ENCODE measurements at regions not wholly inside any gene's neighbourhood (a gene's known extent, or its start where the extent isn't known, plus 50 kb on each side); places are given as distances from the start of the nearest gene placed in this dataset.
"Not testable (repeated sequence)": the region's sequence is repeated elsewhere in the genome, so short reads cannot be mapped to it uniquely, and the experiment has no call there.

DNA sequence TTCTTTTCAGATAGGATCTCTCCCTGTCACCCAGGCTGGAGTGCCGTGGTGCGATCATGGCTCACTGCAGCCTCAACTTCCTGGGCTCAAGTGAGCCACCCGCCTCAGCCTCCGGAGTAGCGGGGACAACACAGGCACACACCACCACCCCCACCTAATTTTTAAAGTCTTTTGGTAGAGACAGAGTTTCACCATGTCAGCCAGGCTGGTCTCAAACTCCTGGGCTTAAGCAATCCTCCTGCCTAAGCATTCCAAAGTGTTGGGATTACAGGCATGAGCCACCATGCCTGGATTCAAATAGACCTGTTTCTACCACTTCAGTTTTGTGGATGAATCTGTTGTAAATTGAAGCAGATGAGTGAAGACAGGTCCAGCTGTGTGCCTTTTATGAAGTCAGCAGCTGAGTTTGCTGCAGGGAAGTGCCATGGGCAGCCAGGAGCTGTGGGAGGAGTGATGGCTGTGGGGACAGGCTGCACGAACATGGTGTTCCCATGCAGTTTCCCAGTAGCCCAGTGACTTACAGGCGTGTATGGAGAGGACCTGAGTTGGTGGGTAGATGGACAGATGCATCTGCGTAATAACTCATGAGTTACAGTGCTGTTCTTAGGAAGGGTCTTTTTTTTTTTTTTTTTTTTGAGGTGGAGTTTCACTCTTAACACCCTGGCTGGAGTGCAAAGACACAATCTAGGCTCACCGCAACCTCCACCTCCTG is 4476.4 kb upstream of the OR11H1 start:
- H3K27me3 Mint-ChIP-seq (ENCODE audit: low read depth in 3 of 3); H2AFZ ChIP-seq (ENCODE audit: insufficient read depth, low read depth, low read length, poor library complexity, severe bottlenecking); H3K27ac ChIP-seq (ENCODE audit: low read depth in 1 of 2, low read length in 2 of 2); H4K20me1 ChIP-seq (ENCODE audit: insufficient read depth, low read length); H3K4me1 ChIP-seq (ENCODE audit: control insufficient read depth in 1 of 2, insufficient read depth in 2 of 2, low read length in 2 of 2); H3K36me3 Mint-ChIP-seq; H3K36me3 ChIP-seq (replicated peaks in 1 of 2; ENCODE audit: control insufficient read depth in 1 of 2, insufficient read depth in 2 of 2, low read length in 2 of 2); H3K4me3 Mint-ChIP-seq; H3K9ac ChIP-seq (ENCODE audit: insufficient read depth, low read length, poor library complexity, severe bottlenecking); H3K4me3 ChIP-seq (replicated peaks in 1 of 3; ENCODE audit: low read depth in 2 of 3, low read length in 3 of 3); H3K4me1 Mint-ChIP-seq; H3K27ac Mint-ChIP-seq; H3K27me3 ChIP-seq (ENCODE audit: control insufficient read depth in 2 of 2, insufficient read depth in 2 of 2, low read length in 2 of 2); intact Hi-C loops (cut with micrococcal nuclease); DNase-seq; H3K4me2 ChIP-seq (replicated peaks; ENCODE audit: extremely low read depth, low read length, poor library complexity, severe bottlenecking); H3K79me2 ChIP-seq (ENCODE audit: insufficient read depth, low read length): not testable (repeated sequence)
- 43% methylated on average over 2 of the region's 9 CpGs for WGBS (ENCODE audit: insufficient coverage)
- peaks cover 57 to 61% of the 10 kb centered on the region in 2 donors for H3K9me3 ChIP-seq (replicated peaks in 1 of 2; ENCODE audit: control insufficient read depth in 1 of 2, insufficient read depth in 1 of 2, low read length in 2 of 2)
- peaks cover 29 to 59% (median 55%) of the 10 kb centered on the region in 7 donors for H3K9me3 Mint-ChIP-seq

DNA sequence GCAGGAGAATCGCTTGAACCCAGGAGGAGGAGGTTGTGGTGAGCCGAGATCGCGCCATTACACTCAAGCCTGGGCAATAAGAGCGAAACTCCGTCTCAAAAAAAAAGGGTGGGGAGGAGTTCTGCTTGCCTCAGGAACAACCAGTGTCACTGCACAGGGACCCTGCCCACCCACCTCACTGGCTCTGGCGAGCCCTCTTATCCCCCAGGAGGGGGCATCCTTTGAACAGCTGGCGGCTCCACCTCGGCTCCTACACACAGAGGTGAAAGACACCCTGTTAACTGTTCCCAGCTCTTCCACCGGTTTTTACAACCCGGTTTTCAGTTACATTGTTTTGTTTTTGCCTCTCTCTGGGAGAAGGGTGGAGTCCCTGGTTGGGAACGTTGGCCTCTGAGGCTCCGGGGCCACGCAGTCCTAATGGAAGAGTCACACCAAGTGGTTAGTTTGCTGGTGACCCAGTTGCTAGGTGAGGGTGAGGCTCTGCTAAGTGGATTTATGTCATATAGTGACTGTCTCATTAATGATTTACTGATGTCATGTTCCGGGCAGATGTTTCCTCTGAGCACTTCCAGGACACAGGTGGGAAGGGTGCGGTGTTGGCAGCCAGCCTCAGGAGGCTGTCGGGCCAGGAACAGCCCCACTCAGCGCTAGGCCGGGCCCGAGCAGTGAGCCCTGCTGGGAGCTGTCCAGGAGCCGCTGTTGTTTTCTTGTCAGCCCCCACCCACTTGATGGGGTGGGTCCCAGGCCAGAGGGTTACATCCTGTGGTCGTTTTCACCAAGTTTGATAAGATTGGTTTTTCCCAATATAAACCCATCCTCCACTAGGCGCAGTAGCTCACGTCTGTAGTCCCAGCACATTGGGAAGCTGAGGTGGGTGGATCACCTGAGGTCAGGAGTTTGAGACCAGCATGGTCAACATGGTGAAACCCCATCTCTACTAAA is 4474.3 kb upstream of the OR11H1 start:
- H3K36me3 ChIP-seq (replicated peaks in 1 of 2; ENCODE audit: control insufficient read depth in 1 of 2, insufficient read depth in 2 of 2, low read length in 2 of 2); H3K79me2 ChIP-seq (ENCODE audit: insufficient read depth, low read length); H3K27me3 ChIP-seq (ENCODE audit: control insufficient read depth in 2 of 2, insufficient read depth in 2 of 2, low read length in 2 of 2); H3K4me3 ChIP-seq (replicated peaks in 1 of 3; ENCODE audit: low read depth in 2 of 3, low read length in 3 of 3); H3K27ac Mint-ChIP-seq; H3K27ac ChIP-seq (ENCODE audit: low read depth in 1 of 2, low read length in 2 of 2); H3K4me1 ChIP-seq (ENCODE audit: control insufficient read depth in 1 of 2, insufficient read depth in 2 of 2, low read length in 2 of 2); H2AFZ ChIP-seq (ENCODE audit: insufficient read depth, low read depth, low read length, poor library complexity, severe bottlenecking); H4K20me1 ChIP-seq (ENCODE audit: insufficient read depth, low read length); DNase-seq; H3K4me1 Mint-ChIP-seq; H3K4me2 ChIP-seq (replicated peaks; ENCODE audit: extremely low read depth, low read length, poor library complexity, severe bottlenecking); intact Hi-C loops (cut with micrococcal nuclease); H3K9ac ChIP-seq (ENCODE audit: insufficient read depth, low read length, poor library complexity, severe bottlenecking); H3K36me3 Mint-ChIP-seq; H3K27me3 Mint-ChIP-seq (ENCODE audit: low read depth in 3 of 3); H3K4me3 Mint-ChIP-seq: not testable (repeated sequence)
- peaks cover 75 to 77% of the 10 kb centered on the region in 2 donors for H3K9me3 ChIP-seq (replicated peaks in 1 of 2; ENCODE audit: control insufficient read depth in 1 of 2, insufficient read depth in 1 of 2, low read length in 2 of 2)
- peaks cover 37 to 69% (median 66%) of the 10 kb centered on the region in 7 donors for H3K9me3 Mint-ChIP-seq
- WGBS (ENCODE audit: insufficient coverage): 73% methylated on average over 17 of the region's 24 CpGs

DNA sequence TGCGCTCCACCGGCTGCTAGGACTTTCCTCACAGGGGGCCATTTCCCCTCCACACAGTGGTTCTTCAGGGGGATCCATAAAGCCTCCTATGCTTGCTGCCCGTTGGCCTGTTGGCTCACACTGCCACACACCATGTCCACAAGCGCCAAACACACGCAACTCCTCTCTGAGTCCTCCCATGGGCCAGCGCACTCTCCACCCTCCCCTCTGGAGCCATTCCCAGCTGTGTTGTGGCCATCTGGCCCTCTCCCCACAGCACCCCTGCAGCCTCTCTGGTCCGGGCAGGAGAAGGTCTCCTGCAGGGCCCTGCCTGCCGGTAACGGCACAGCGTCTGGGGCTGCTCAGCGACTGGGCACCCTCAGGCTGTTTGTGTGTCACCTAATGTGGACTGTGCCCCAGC is 4473.3 kb upstream of the OR11H1 start:
- H3K9ac ChIP-seq (ENCODE audit: insufficient read depth, low read length, poor library complexity, severe bottlenecking); H3K36me3 Mint-ChIP-seq; H4K20me1 ChIP-seq (ENCODE audit: insufficient read depth, low read length); H3K27ac Mint-ChIP-seq; H3K27ac ChIP-seq (ENCODE audit: low read depth in 1 of 2, low read length in 2 of 2); H3K4me1 Mint-ChIP-seq; H3K4me2 ChIP-seq (replicated peaks; ENCODE audit: extremely low read depth, low read length, poor library complexity, severe bottlenecking); H3K4me1 ChIP-seq (ENCODE audit: control insufficient read depth in 1 of 2, insufficient read depth in 2 of 2, low read length in 2 of 2); H3K4me3 Mint-ChIP-seq; H2AFZ ChIP-seq (ENCODE audit: insufficient read depth, low read depth, low read length, poor library complexity, severe bottlenecking); intact Hi-C loops (cut with micrococcal nuclease); H3K27me3 Mint-ChIP-seq (ENCODE audit: low read depth in 3 of 3); H3K4me3 ChIP-seq (replicated peaks in 1 of 3; ENCODE audit: low read depth in 2 of 3, low read length in 3 of 3); H3K79me2 ChIP-seq (ENCODE audit: insufficient read depth, low read length); DNase-seq; H3K27me3 ChIP-seq (ENCODE audit: control insufficient read depth in 2 of 2, insufficient read depth in 2 of 2, low read length in 2 of 2); H3K36me3 ChIP-seq (replicated peaks in 1 of 2; ENCODE audit: control insufficient read depth in 1 of 2, insufficient read depth in 2 of 2, low read length in 2 of 2): not testable (repeated sequence)
- peaks cover 70 to 76% of the 10 kb centered on the region in 2 donors for H3K9me3 ChIP-seq (replicated peaks in 1 of 2; ENCODE audit: control insufficient read depth in 1 of 2, insufficient read depth in 1 of 2, low read length in 2 of 2)
- WGBS (ENCODE audit: insufficient coverage): 72% methylated on average over 10 of the region's 11 CpGs
- peaks cover 33 to 64% (median 61%) of the 10 kb centered on the region in 7 donors for H3K9me3 Mint-ChIP-seq

DNA sequence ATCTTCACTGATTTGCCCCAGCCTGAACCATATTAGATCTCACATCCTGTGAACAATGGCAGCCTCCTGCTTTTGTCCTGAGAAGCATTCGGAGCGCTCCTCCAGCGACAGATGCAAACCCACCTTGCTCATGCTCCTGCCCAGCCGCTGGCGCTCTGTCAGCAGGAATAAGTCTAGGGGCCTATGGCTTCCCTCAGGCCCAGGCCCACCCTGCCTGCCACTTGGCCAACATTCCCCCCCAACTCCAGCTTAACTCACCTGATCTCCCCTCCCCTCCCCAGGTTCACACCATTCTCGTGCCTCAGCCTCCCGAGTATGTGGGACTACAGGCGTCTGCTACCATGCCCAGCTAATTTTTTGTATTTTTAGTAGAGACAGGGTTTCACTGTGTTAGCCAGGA is 4472.8 kb upstream of the OR11H1 start:
- H3K79me2 ChIP-seq (ENCODE audit: insufficient read depth, low read length); H3K27me3 Mint-ChIP-seq (ENCODE audit: low read depth in 3 of 3); H3K36me3 Mint-ChIP-seq; H3K4me1 Mint-ChIP-seq; intact Hi-C loops (cut with micrococcal nuclease); H3K4me3 ChIP-seq (replicated peaks in 1 of 3; ENCODE audit: low read depth in 2 of 3, low read length in 3 of 3); H3K4me1 ChIP-seq (ENCODE audit: control insufficient read depth in 1 of 2, insufficient read depth in 2 of 2, low read length in 2 of 2); H3K36me3 ChIP-seq (replicated peaks in 1 of 2; ENCODE audit: control insufficient read depth in 1 of 2, insufficient read depth in 2 of 2, low read length in 2 of 2); H3K27ac ChIP-seq (ENCODE audit: low read depth in 1 of 2, low read length in 2 of 2); H4K20me1 ChIP-seq (ENCODE audit: insufficient read depth, low read length); H3K27me3 ChIP-seq (ENCODE audit: control insufficient read depth in 2 of 2, insufficient read depth in 2 of 2, low read length in 2 of 2); H3K4me2 ChIP-seq (replicated peaks; ENCODE audit: extremely low read depth, low read length, poor library complexity, severe bottlenecking); H3K9ac ChIP-seq (ENCODE audit: insufficient read depth, low read length, poor library complexity, severe bottlenecking); H2AFZ ChIP-seq (ENCODE audit: insufficient read depth, low read depth, low read length, poor library complexity, severe bottlenecking); H3K4me3 Mint-ChIP-seq; DNase-seq: not testable (repeated sequence)
- WGBS (ENCODE audit: insufficient coverage): 89% methylated on average over 7 of the region's 8 CpGs
- Mint-ChIP-seq H3K9me3 (peaks cover 32 to 63% (median 62%) of the 10 kb centered on the region in 7 donors), H3K27ac (peak overlapping the region in 1 of 7 donors; percentile 26)
- peaks cover 69 to 73% of the 10 kb centered on the region in 2 donors for H3K9me3 ChIP-seq (replicated peaks in 1 of 2; ENCODE audit: control insufficient read depth in 1 of 2, insufficient read depth in 1 of 2, low read length in 2 of 2)

Data from CD14-positive monocyte (primary cell).